Type B pancreatic cell (in vitro differentiated cells): ENCODE measurements at regions not wholly inside any gene's neighbourhood (a gene's known extent, or its start where the extent isn't known, plus 50 kb on each side); places are given as distances from the start of the nearest gene placed in this dataset.

Source experiments
- DNase-seq: peaks from one replicate; pipeline ENCODE4 v3.0.0; 2021; ENCODE audit warnings: mixed read lengths; ENCODE audit not compliant: unreplicated experiment; ENCODE audit errors: extremely low spot score
- H3K27ac Mint-ChIP-seq: 2 replicates; pipeline ENCODE4 v1.8.0; 2021; ENCODE audit warnings: mild to moderate bottlenecking, mixed read lengths
- H3K27me3 Mint-ChIP-seq: 2 replicates; pipeline ENCODE4 v1.8.0; 2021; ENCODE audit warnings: mixed read lengths
- H3K36me3 Mint-ChIP-seq: 2 replicates; pipeline ENCODE4 v1.8.0; 2021; ENCODE audit warnings: mixed read lengths
- H3K4me1 Mint-ChIP-seq: one replicate; pipeline ENCODE4 v1.8.0; 2021; ENCODE audit warnings: mixed read lengths; ENCODE audit not compliant: unreplicated experiment
- H3K4me3 Mint-ChIP-seq: 2 replicates; pipeline ENCODE4 v1.8.0; 2021; ENCODE audit warnings: mild to moderate bottlenecking, mixed read lengths
- H3K9me3 Mint-ChIP-seq: 2 replicates; pipeline ENCODE4 v1.8.0; 2021; ENCODE audit warnings: mixed read lengths
- TF ChIP-seq, protein P1 (sequence below): fragments of 200-600 bp; sonication (generic); conservative IDR thresholded peaks from 2 replicates; pipeline ENCODE4 v1.5.0; 2021; ENCODE audit warnings: antibody characterized with exemption, mild to moderate bottlenecking

GRCh38 chr10:120969219-120969645, 118.1 kb downstream of the WDR11 start:
- no peaks in the 10 kb centered on the region for H3K27me3 Mint-ChIP-seq
- H3K9me3 Mint-ChIP-seq, result peaks cover 7% of the 10 kb centered on the region
- H3K36me3 Mint-ChIP-seq, result peaks cover 15% of the 10 kb centered on the region
- H3K4me3 Mint-ChIP-seq, result no peak overlapping the region
- H3K27ac Mint-ChIP-seq, result no peak overlapping the region
- DNase-seq, result no peak
- H3K4me1 Mint-ChIP-seq, result peaks cover 59% of the 10 kb centered on the region
- TF ChIP-seq, protein P1, sequence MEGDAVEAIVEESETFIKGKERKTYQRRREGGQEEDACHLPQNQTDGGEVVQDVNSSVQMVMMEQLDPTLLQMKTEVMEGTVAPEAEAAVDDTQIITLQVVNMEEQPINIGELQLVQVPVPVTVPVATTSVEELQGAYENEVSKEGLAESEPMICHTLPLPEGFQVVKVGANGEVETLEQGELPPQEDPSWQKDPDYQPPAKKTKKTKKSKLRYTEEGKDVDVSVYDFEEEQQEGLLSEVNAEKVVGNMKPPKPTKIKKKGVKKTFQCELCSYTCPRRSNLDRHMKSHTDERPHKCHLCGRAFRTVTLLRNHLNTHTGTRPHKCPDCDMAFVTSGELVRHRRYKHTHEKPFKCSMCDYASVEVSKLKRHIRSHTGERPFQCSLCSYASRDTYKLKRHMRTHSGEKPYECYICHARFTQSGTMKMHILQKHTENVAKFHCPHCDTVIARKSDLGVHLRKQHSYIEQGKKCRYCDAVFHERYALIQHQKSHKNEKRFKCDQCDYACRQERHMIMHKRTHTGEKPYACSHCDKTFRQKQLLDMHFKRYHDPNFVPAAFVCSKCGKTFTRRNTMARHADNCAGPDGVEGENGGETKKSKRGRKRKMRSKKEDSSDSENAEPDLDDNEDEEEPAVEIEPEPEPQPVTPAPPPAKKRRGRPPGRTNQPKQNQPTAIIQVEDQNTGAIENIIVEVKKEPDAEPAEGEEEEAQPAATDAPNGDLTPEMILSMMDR, result no peak

DNA sequence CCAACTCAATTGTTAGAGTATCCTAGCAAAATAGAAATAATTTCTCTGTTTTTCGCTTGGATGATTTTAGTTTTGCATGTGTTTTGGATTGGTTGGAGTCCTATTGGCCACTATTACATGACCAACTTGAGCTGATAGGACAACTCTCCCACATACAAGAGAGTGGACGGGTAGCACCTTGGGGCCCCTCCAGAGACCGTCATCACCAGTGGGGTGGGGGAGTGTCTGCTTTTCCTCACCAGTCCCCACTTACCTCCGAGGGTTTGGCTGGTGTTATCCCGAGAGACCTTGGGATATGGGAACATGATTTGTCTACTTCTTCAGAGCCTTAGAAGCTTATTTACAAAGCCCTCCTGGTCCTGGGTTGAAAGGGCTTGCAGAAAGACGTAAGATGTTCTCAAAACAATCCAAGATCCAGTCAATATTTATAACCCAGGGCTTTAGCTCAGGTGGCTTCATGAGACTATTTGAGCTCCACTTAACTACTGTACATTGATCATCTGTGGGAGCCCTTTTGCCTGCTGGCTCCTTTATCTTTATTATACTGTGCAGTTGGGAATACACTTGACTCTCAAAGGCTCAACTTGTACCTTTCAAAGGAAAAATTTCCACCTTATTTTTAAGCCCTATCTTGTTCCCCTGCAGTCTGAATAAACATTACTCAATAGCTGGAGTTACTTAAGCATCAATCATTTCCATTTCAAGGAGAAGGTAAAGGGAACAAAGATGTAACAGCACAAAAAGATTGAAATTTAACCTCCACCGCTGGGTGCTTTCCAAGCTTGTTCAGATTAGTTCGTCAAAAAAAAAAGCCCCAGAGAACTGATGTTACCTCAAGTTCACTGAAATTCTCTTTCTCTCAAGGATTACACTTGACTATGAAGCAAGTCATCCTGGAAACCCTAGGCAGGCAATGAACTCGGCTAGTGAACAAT, 119.7 kb downstream of the WDR11 start:
- Mint-ChIP-seq H3K9me3 (peaks cover 18% of the 10 kb centered on the region), H3K27me3 (no peaks in the 10 kb centered on the region)
- DNase-seq, result no peak

DNA sequence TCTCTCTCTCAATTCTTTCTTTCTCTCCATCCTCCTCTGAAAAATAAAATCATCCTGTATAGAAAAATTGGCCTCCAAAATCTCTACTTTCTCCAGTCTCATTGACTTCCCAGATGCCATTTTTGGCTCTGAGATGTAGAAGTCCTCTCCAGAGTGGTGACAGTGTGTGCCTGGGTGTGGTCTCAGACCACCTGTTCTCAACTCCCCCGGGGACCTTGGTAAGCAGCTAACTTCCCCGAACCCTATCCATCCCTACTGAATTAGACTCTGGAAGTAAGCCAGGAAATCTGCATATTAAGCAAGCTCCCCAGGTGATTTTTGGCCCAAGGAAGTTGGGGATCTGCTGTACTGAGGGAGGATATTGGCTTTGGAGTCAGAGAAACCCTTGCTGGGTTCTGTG, 120.5 kb downstream of the WDR11 start:
- Mint-ChIP-seq H3K36me3 (peaks cover 29% of the 10 kb centered on the region), H3K4me3 (peak overlapping the region; percentile 0), H3K4me1 (peaks cover 41% of the 10 kb centered on the region), H3K9me3 (peaks cover 25% of the 10 kb centered on the region), H3K27ac (no peak overlapping the region), H3K27me3 (no peaks in the 10 kb centered on the region)
- TF ChIP-seq, protein P1, result no peak
- no peak for DNase-seq

More for the DNA sequence above, 119.7 kb downstream of the WDR11 start:
- H3K36me3 Mint-ChIP-seq, result peaks cover 24% of the 10 kb centered on the region
- no peak overlapping the region for H3K27ac Mint-ChIP-seq
- peak overlapping the region; percentile 6 for H3K4me3 Mint-ChIP-seq
- TF ChIP-seq, protein P1, result no peak
- H3K4me1 Mint-ChIP-seq, result peaks cover 46% of the 10 kb centered on the region

DNA sequence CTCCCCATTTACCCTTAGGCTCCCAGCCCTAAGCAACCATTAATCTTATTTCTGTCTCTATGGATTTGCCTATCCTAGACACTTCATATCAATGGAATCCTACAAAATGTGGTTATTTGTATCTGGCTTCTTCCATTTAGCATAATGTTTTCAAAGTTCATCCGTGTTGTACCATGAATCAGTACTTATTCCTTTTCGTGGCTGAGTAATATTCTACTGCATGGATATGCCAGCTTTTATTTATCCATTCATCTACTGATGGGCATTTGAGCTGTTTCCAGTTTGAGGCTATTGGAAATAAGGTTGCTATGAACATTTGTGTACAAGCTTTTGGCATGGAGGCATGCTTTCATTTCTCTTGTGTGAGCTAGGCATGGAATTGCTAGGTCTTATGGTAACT, 121.1 kb downstream of the WDR11 start:
- TF ChIP-seq, protein P1, result no peak
- H3K36me3 Mint-ChIP-seq, result peaks cover 29% of the 10 kb centered on the region
- H3K27ac Mint-ChIP-seq, result no peak overlapping the region
- no peak overlapping the region for H3K4me3 Mint-ChIP-seq
- no peak for DNase-seq
- H3K9me3 Mint-ChIP-seq, result peaks cover 25% of the 10 kb centered on the region
- H3K27me3 Mint-ChIP-seq, result no peaks in the 10 kb centered on the region
- H3K4me1 Mint-ChIP-seq, result peaks cover 36% of the 10 kb centered on the region

DNA sequence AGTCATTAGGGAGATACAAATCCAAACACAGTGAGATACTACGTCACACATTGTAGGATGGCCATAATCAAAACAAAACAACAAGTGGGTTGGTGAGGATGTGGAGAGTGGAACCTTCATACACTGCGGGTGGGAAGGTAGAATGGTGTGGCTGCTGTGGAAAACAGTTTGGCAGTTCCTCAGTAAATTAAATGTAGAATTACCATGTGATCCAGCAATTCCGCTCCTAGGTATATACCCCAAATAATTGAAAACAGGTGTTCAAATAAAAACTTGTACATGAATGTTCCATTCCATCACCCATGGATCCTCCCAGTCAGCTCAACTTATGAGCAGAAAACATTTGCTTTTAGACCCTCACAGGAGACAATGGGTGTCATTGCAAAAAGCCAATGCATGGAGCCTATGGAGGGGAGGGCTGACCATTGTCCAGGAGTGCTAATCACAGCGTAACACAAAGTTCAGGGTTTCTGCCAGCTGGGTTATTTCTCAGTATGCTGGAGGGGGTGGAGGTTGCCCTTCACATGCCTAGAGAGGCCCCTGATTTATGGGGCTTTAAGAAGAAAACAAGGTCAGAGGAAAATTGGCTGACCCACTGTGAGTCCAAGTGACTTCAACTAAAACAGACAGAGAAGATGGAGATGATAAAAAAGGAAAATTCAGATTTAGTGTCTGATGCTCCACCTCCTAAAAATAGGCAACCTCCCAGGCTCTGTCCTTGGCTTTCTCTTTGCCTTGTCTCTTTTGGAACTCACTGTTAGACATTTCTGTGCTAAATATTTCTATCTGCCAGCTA, 124.1 kb downstream of the WDR11 start:
- Mint-ChIP-seq H3K27ac (no peak overlapping the region), H3K4me1 (peaks cover 39% of the 10 kb centered on the region), H3K9me3 (peaks cover 23% of the 10 kb centered on the region), H3K27me3 (no peaks in the 10 kb centered on the region), H3K36me3 (peaks cover 27% of the 10 kb centered on the region), H3K4me3 (no peak overlapping the region)
- TF ChIP-seq, protein P1, result no peak
- no peak for DNase-seq
